GM20000 (cell line): ENCODE measurements at regions not wholly inside any gene's neighbourhood (a gene's known extent, or its start where the extent isn't known, plus 50 kb on each side); places are given as distances from the start of the nearest gene placed in this dataset.

Experiments
- DNase-seq: peaks from one replicate; pipeline ENCODE4 v3.0.0; 2012; ENCODE audit warnings: low spot score
- CTCF ChIP-seq: IDR thresholded peaks from 2 replicates; pipeline ENCODE4 v1.5.1; 2012; ENCODE audit warnings: mild to moderate bottlenecking, control low read depth; ENCODE audit errors: extremely low read depth, missing control alignments

GRCh38 chr14:71863766-71864165, 68.5 kb upstream of the RGS6 start:
- DNase-seq: no peak
- no peak for TF ChIP-seq CTCF
